Glomerular visceral epithelial cell (primary cell): ENCODE measurements at regions not wholly inside any gene's neighbourhood (a gene's known extent, or its start where the extent isn't known, plus 50 kb on each side); places are given as distances from the start of the nearest gene placed in this dataset.
"Not testable (repeated sequence)": the region's sequence is repeated elsewhere in the genome, so short reads cannot be mapped to it uniquely, and the experiment has no call there.

Experiments used
- DNase-seq: peaks from one replicate; pipeline ENCODE4 v3.0.0-alpha.2; 2016; ENCODE audit errors: extremely low spot score

DNA sequence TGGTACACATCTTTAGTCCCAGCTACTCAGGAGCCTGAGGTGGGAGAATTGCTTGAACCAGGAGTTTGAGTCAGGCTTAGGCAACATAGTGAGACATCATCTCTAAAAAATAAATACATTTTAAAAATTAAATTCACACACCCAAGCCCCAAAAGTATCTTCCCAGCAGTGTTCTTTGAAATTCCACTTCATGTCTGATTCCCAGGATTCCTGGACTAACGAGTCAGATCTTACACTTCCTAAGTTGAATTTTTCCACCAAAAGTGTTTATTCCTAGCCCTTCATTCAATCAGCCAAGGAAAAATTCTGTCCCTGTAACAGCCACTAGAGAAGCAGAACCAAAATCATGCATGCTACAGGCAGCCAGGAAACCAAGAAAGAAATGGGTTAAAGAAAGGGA, 970.9 kb downstream of the EFNA5 start:
- no peak for DNase-seq

DNA sequence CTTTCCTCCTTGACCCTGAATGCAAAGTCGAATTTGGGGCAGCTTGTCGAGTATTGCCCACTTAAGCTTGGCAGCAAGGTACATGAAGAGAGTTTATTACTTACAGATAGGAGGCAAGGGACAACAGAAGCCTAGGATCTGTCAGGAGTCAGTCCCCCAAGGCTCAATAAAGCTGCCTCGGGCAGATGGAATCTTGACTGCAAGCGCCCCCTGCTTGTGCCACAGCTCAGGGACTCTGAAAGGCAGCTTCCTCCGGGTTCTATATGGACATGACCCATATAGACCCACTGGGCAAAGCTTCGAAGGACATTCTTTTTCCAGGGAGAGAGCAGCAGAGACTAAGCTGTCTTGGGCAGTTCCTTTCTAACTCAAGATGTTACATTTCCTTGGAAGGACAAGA, 971.5 kb downstream of the EFNA5 start:
- no peak for DNase-seq

- DNase-seq = no peak
These were observed 972.6 kb downstream of the EFNA5 start for GRCh38 chr5:106698169-106698568.

DNA sequence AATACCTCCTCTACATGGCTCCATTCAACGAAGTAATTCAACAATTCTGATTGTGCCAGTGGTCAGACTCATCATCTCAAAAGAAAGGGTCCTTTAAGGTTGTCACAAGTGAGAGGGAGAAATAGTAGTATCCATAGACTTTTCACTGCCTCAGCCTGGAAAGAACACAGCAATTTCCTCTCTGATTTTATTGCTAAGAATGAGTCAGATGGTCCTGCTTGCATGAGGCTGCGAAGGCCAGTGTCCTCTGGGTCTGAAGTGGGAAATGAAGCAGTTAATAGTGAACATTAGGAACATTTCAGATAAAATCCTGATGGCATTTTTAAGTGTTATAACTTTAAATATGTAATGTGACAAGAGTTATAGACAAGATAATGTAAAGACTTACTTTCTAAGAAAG, 979.0 kb downstream of the EFNA5 start:
- peak; percentile 5 for DNase-seq

GRCh38 chr5:106690585-106690984, 980.2 kb downstream of the EFNA5 start:
- DNase-seq = no peak

GRCh38 chr5:106680330-106680729, 990.4 kb downstream of the EFNA5 start:
- no peak for DNase-seq

GRCh38 chr5:106677057-106677456, 993.7 kb downstream of the EFNA5 start:
- DNase-seq = no peak

GRCh38 chr5:106675687-106676086, 995.0 kb downstream of the EFNA5 start:
- no peak for DNase-seq

- DNase-seq = no peak
These were observed 996.8 kb downstream of the EFNA5 start for GRCh38 chr5:106673941-106674340.

- DNase-seq = no peak
These were observed 1008.9 kb downstream of the EFNA5 start for GRCh38 chr5:106661866-106662265.

DNA sequence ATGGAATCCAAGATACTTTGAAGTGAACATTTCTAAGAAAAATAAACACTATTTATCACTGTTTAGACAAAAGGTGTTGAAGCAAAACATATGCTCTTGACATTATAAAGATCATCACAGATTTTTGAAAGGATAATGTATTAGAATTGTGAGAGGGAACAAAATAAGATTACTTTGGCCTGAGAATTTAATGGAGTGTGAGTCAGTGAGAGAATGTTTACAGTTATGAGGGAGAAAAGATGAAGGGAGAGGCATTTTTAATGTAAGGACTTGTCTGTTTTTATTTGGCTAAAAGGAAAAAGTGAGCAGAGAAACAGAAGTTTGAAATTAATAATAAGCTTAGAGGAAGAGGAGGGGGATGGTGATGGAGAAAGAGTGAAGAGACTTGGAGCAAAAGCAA, 1010.1 kb downstream of the EFNA5 start:
- no peak for DNase-seq

- no peak for DNase-seq
These were observed 1012.6 kb downstream of the EFNA5 start for GRCh38 chr5:106658150-106658549.

- no peak for DNase-seq
These were observed 1013.9 kb downstream of the EFNA5 start for GRCh38 chr5:106656821-106657220.

DNA sequence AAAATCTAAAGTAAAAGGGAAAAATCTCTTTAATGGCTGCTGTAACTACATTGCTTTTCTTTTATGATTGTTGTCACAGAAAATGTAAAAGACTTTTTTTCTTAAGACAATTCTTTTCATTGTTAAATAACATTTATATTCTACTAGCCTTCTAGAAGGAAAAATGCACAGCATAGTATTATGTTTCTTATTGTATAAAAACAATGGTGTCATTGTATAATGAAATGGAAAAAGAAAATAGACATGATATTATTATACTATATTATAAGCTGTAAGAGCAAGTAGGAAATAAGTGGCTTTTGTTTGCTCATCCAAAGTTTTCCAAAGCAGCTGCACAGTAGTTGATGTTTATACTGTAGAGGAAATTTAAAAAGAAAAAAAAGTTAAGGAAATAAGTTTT, 1021.7 kb downstream of the EFNA5 start:
- no peak for DNase-seq

- DNase-seq = no peak
These were observed 1022.3 kb downstream of the EFNA5 start for GRCh38 chr5:106648401-106648800.

DNA sequence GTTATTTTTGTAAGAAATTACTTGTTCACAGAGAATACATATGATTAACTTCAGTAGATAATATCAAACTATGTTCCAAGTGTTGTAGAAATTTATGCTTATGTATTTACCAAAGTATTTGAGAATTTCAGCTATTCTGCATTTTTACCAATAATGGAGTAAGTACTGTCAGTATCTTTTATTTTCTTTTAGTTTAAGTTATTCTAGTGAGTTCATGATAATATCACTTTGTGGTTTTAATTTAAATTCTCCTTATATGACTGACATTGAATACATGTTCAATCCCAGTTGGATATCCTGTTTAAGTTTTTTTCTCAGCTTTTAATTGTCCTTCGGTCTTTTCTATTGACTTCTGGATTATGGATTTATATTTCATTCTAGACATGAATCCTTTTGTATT, 1024.6 kb downstream of the EFNA5 start:
- DNase-seq = no peak

GRCh38 chr5:106640511-106640910, 1030.2 kb downstream of the EFNA5 start:
- DNase-seq = no peak

DNA sequence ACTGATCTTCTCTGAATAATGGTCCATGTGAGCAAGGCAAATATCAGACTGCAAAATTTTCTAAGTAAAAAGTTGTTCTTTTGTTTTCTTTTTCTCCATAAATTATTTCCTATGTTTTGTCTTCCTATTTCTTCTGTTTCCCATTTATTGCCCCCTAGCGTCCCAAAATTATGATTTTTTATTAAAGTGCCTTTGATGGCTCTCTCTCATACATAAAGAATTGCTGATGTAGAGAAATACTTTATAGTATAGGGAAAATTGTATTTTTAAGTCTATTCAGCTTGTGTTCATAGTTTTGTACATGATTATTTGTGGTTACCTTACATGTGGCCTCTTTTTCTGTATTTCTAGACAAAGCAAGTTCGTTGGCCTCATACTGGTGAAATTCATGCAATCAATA, 1031.2 kb downstream of the EFNA5 start:
- DNase-seq = no peak

DNA sequence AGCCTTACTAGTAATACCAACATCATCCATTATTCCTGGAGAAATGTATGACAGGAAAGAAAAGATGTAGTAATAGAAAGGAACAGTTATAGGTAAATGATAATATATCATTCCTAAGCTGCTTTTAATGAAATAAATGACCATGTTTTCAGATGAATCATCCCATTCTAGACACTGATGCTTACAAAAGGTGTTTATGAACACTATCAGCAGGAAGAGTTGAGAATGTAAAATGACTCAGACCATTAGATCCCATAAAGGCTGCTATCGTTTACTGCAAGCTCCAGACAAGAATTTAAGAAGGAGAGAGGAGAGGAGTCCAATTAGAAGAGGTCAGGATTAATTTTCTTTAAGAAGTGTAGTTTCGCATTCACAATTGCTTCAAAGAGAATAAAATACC, 1033.5 kb downstream of the EFNA5 start:
- DNase-seq = no peak

GRCh38 chr5:106634375-106634774, 1036.4 kb downstream of the EFNA5 start:
- no peak for DNase-seq

DNA sequence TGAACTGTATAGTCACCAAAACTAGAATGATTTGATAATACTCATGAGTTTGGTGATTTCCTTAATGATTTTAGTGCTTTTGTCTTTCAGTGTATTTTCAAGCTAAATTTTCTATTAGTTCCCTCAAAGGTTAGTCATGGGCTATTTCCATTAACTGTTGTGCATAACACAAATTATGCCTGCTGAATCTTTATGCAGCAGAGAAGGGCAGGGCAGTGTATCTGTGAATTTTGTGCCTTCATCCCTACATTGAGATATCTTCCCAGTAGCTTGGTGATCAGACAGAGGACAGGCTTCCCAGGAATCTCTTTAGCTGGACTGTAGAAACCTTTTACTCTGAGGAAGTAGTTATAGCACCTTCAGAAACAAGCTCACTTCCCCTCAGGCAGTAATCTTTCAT, 1036.9 kb downstream of the EFNA5 start:
- no peak for DNase-seq

DNA sequence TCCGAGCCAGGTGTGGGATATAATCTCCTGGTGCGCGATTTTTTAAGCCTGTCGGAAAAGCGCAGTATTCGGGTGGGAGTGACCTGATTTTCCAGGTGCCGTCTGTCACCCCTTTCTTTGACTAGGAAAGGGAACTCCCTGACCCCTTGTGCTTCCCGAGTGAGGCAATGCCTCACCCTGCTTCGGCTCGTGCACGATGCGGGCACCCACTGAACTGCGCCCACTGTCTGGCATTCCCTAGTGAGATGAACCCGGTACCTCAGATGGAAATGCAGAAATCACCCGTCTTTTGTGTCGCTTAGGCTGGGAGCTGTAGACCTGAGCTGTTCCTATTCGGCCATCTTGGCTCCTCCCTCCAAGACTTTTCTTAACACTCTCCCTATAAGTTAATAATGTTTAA, 1042.3 kb downstream of the EFNA5 start:
- not testable (repeated sequence) for DNase-seq

- peak; percentile 4 for DNase-seq
These were observed 1060.7 kb downstream of the EFNA5 start for GRCh38 chr5:106610041-106610440.

DNA sequence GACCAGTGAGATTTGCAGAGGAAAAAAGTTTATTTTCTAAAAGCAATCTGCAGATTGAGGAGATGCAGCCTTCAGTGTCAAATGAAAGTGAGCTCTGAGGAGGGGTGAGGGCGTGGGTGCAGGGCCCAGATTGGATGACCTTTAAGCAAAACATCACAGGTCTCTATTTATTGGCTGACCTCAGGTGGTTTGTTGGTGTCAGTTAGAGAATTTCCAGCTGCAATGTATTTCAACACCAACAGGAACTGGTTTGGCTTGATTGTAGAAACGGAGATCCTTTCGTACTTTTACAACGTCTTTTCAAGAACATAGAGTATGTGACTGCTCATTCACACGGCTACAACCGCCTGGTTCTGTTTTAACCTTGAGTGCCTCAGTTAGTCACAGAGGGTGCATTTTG, 1069.1 kb downstream of the EFNA5 start:
- DNase-seq = no peak

- no peak for DNase-seq
These were observed 1069.9 kb downstream of the EFNA5 start for GRCh38 chr5:106600803-106601202.
